Fibroblast of peridontal ligament (primary cell): ENCODE measurements at regions not wholly inside any gene's neighbourhood (a gene's known extent, or its start where the extent isn't known, plus 50 kb on each side); places are given as distances from the start of the nearest gene placed in this dataset.

Experiments
- DNase-seq: peaks from one replicate; pipeline ENCODE4 v3.0.0-alpha.2; 2010; ENCODE audit errors: extremely low read depth

DNA sequence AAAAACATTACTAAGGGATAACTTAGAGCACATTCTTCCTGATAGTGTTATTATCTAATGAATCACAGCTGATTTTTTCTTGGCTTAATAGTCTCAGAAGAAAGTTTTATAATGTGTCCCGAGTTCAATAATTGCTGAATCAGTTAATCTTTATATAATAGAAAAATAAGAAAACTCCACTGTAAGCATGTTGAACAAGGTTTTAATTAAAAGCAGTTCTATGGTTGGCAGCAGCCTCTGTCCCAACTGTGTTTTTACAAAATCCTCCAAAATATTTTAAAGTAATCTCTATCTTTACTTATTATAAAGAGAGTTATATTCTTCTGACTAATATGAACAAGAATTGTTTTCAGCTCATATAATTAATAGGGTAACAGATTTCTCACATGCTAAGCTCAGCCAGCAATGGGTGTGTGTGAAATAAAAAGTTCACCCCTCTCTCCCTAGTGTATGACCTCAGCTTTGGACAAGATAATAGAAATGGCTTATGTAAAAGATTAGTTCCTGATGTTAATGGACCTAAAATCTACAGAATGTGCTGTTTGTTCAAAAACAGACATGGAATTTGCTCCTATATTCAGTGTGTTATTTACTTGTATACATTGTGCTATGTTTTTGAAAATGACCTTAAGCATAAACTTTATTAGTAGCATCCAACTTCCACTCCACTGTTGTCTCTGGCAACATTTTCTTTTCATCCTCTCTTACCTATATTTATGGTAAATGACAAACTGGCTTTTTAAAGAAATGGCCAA, 67.1 kb upstream of the DCN start:
- peak; percentile 65 for DNase-seq

DNA sequence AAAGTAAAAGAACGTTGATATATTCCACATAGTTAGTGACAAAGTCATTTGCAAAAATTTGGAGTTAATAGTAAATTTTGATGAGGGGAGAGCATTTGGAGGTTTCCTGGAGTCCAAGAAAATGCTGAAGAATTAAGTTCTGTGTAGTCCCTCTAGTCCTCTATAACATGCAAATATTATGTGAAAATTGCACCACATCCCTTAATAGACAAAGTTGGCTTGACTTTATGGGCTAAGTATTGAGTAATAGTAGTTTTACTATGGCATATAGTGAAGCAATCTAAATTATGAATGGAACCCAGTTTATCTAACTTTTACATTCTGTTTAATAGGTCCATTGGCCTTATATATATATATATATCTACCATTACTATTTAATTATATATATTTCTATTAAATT, 66.4 kb upstream of the DCN start:
- peak; percentile 78 for DNase-seq

DNA sequence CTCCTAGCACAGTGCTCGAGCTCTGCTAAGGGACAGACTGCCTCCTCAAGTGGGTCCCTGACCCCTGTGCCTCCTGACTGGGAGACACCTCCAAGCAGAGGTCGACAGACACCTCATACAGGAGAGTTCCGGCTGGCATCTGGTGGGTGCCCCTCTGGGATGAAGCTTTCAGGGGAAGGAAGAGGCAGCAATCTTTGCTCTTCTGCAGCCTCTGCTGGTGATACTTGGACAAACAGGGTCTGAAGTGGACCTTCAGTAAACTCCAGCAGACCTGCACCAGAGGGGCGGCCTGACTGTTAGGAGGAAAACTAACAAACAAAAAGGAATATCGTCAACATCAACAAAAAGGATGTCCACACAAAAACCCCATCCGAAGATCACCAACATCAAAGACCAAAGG, 60.6 kb upstream of the DCN start:
- peak; percentile 52 for DNase-seq

DNA sequence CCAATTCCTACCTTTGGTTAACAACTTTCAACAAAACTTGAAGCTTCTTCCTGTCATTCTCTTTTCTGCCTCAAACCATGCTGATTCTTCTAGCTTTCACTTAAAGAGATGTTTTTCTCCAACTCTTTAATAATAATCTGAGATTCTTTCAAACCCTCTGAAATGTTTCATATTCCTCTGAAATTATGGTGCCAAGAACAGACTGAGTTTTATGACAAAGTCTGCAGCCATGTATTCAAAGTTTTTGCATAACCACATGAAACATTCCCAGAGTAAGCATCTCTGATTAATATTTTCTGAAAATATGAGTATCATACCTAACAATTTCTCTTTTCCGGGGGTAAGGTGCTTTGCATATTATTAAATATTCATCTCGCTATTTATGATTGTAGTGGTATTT, 59.1 kb upstream of the DCN start:
- DNase-seq, result no peak

DNA sequence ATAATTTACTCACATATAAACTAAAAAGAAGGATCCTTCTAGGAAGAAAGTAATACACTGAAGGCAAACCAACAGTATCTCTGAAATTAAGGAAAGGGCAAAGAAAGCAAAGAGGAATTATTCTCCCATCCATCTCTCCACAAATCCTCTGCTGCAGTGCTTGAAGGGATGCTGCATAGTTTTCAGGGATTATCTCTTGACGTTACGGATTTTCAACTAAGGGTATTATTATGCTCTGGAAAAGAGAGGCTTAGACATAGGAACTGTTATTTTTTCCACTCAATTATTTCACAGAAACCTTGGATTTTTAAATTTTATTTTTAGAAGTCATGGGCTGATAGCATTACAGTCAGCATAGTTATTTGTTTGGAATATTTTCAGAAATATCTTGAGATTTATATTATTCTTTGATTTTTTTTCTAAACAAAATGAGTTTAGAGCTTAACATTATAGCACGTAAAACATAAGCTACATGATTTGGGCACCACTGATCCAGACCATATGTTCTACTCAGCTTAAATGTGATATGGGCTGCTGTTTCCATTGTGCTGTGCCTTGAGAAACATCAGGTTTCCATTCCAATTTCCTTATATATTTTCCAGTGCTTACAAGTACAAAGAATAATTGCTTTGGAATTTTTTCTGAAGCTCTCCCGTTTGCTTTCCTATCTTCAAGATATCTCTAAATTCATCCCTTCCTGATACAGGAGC, 57.9 kb upstream of the DCN start:
- DNase-seq, result no peak

- DNase-seq, result peak; percentile 52
Observed at GRCh38 chr12:91239481-91239880, 56.9 kb upstream of the DCN start.
